GM23338 (cell line): ENCODE measurements at regions not wholly inside any gene's neighbourhood (a gene's known extent, or its start where the extent isn't known, plus 50 kb on each side); places are given as distances from the start of the nearest gene placed in this dataset.
A peak's percentile ranks its signal among the peaks of the same experiment; 100 is the strongest.

Experiments used
- ATAC-seq: fragments of 200-7000 bp; cut with Tn5 transposase; 3 replicates; pipeline ENCODE4 v1.9.1; 2020
- DNase-seq: peaks from one replicate; pipeline ENCODE4 v3.0.0-alpha.2; 2015; ENCODE audit warnings: low spot score
- H2AFZ ChIP-seq: fragments of 200-600 bp; sonication (generic); 2 replicates; pipeline ENCODE4 v1.8.0; 2016; ENCODE audit warnings: antibody characterized with exemption, mild to moderate bottlenecking, moderate library complexity
- H3F3A ChIP-seq: fragments of 200-600 bp; sonication (generic); replicated peaks from 2 replicates; pipeline ENCODE4 v1.8.0; 2017; ENCODE audit warnings: antibody characterized with exemption, mixed run types, low read depth
- H3K27ac ChIP-seq: fragments of 200-600 bp; sonication (generic); 2 replicates; pipeline ENCODE4 v1.6.1; 2016; ENCODE audit warnings: low read depth
- H3K27me3 ChIP-seq: fragments of 200-600 bp; sonication (generic); 2 replicates; pipeline ENCODE4 v1.8.0; 2016; ENCODE audit warnings: mild to moderate bottlenecking, mixed run types, moderate library complexity; ENCODE audit not compliant: insufficient read depth
- H3K36me3 ChIP-seq: fragments of 200-600 bp; sonication (generic); 2 replicates; pipeline ENCODE4 v1.8.0; 2016; ENCODE audit warnings: mild to moderate bottlenecking; ENCODE audit not compliant: insufficient read depth
- H3K4me1 ChIP-seq: fragments of 200-600 bp; sonication (generic); 2 replicates; pipeline ENCODE4 v1.8.0; 2016; ENCODE audit warnings: mild to moderate bottlenecking, moderate library complexity; ENCODE audit not compliant: insufficient read depth
- H3K4me2 ChIP-seq: fragments of 200-600 bp; sonication (generic); 2 replicates; pipeline ENCODE4 v1.7.1; 2017; ENCODE audit warnings: mixed run types
- H3K4me3 ChIP-seq: fragments of 200-600 bp; sonication (generic); 2 replicates; pipeline ENCODE4 v1.6.1; 2016; ENCODE audit warnings: mixed run types
- H3K79me2 ChIP-seq: fragments of 200-600 bp; sonication (generic); replicated peaks from 2 replicates; pipeline ENCODE4 v1.8.0; 2017; ENCODE audit warnings: mild to moderate bottlenecking; ENCODE audit not compliant: insufficient read depth
- H3K9me2 ChIP-seq: fragments of 200-600 bp; sonication (generic); 2 replicates; pipeline ENCODE4 v1.8.0; 2017; ENCODE audit not compliant: insufficient read depth
- H4K20me1 ChIP-seq: fragments of 200-600 bp; sonication (generic); replicated peaks from 2 replicates; pipeline ENCODE4 v1.8.0; 2017; ENCODE audit warnings: mild to moderate bottlenecking; ENCODE audit not compliant: insufficient read depth
- H3K27ac Mint-ChIP-seq: 2 replicates; pipeline ENCODE4 v1.8.0; 2020; ENCODE audit warnings: inconsistent platforms, mild to moderate bottlenecking, moderate library complexity, mixed read lengths
- H3K27me3 Mint-ChIP-seq: 3 replicates; pipeline ENCODE4 v1.8.0; 2022; ENCODE audit warnings: low read depth, mild to moderate bottlenecking, moderate library complexity, mixed read lengths, inconsistent platforms; ENCODE audit not compliant: insufficient read depth, poor library complexity
- H3K36me3 Mint-ChIP-seq: 3 replicates; pipeline ENCODE4 v1.8.0; 2021; ENCODE audit warnings: low read depth, mild to moderate bottlenecking, inconsistent platforms, moderate library complexity, mixed read lengths
- H3K4me1 Mint-ChIP-seq: 3 replicates; pipeline ENCODE4 v1.8.0; 2020; ENCODE audit warnings: mild to moderate bottlenecking, inconsistent platforms, mixed read lengths
- H3K4me3 Mint-ChIP-seq: 3 replicates; pipeline ENCODE4 v1.8.0; 2021; ENCODE audit warnings: moderate library complexity, mild to moderate bottlenecking, inconsistent platforms, mixed read lengths
- H3K9me3 Mint-ChIP-seq: 3 replicates; pipeline ENCODE4 v1.8.0; 2020; ENCODE audit warnings: moderate library complexity, mild to moderate bottlenecking, inconsistent platforms, mixed read lengths
- CREB1 ChIP-seq: fragments of 250-450 bp; sonication (Bioruptor Pico); IDR thresholded peaks from 2 replicates; pipeline ENCODE4 v1.5.0; 2020; ENCODE audit warnings: low read depth, mild to moderate bottlenecking, moderate library complexity
- CTCF ChIP-seq, 2 experiments: fragments of 200-600 bp in 1 of 2; sonication (generic) in 1 of 2; conservative IDR thresholded peaks; 2 replicates each; pipeline versions ENCODE4 v1.5.1 to v1.6.1; 2016 to 2017; ENCODE audit warnings: antibody characterized with exemption in 2 of 2, low read depth in 2 of 2, mild to moderate bottlenecking in 2 of 2, moderate library complexity in 1 of 2
- ETS1 ChIP-seq: IDR thresholded peaks from 2 replicates; pipeline ENCODE4 v1.6.1; 2016; ENCODE audit warnings: antibody characterized with exemption
- EZH2phosphoT487 ChIP-seq: fragments of 200-600 bp; sonication (generic); IDR thresholded peaks from one replicate; pipeline ENCODE4 v1.8.1; 2018; ENCODE audit warnings: antibody characterized with exemption; ENCODE audit not compliant: unreplicated experiment
- JUNB ChIP-seq: IDR thresholded peaks from one replicate; pipeline ENCODE4 v1.6.1; 2016; ENCODE audit warnings: antibody characterized with exemption; ENCODE audit not compliant: unreplicated experiment
- NANOG ChIP-seq: IDR thresholded peaks from 2 replicates; pipeline ENCODE4 v1.6.1; 2016; ENCODE audit warnings: antibody characterized with exemption, borderline replicate concordance
- REST ChIP-seq: IDR thresholded peaks from one replicate; pipeline ENCODE4 v1.6.1; 2018; ENCODE audit warnings: antibody characterized with exemption; ENCODE audit not compliant: unreplicated experiment
- STAT1 ChIP-seq: IDR thresholded peaks from one replicate; pipeline ENCODE4 v1.6.1; 2016; ENCODE audit warnings: antibody characterized with exemption; ENCODE audit not compliant: unreplicated experiment
- ZNF114 ChIP-seq: fragments of 250-450 bp; sonication (Bioruptor Pico); IDR thresholded peaks from 2 replicates; pipeline ENCODE4 v1.5.0; 2020; ENCODE audit warnings: mild to moderate bottlenecking, moderate library complexity
- ZNF331 ChIP-seq: fragments of 250-450 bp; sonication (Bioruptor Pico); IDR thresholded peaks from 2 replicates; pipeline ENCODE4 v1.5.0; 2020; ENCODE audit warnings: low read depth, mild to moderate bottlenecking, moderate library complexity
- ZNF462 ChIP-seq: fragments of 250-450 bp; sonication (Bioruptor Pico); IDR thresholded peaks from 2 replicates; pipeline ENCODE4 v1.5.0; 2020; ENCODE audit warnings: mild to moderate bottlenecking, moderate library complexity

- Histone ChIP-seq H3K4me1 (0 out of 2 replicates have a peak, but pooled peaks cover 4% of the 10 kb centered on the region), H3K27me3 (no peaks in the 10 kb centered on the region), H3K79me2 (no peaks in the 10 kb centered on the region), H3K4me3 (no peak overlapping the region), H3K4me2 (no peak overlapping the region), H3K36me3 (no peaks in the 10 kb centered on the region), H2AFZ (peak overlapping the region; percentile 29; the same call in 1 of the 2 replicates), H3K27ac (no peak overlapping the region), H4K20me1 (no peaks in the 10 kb centered on the region), H3K9me2 (0 out of 2 replicates have a peak, but pooled peaks cover 11% of the 10 kb centered on the region), H3F3A (no peaks in the 10 kb centered on the region)
- no peak for DNase-seq
- Mint-ChIP-seq H3K9me3 (peaks cover 9% of the 10 kb centered on the region; the same call in 2 of the 3 replicates), H3K27me3 (no peaks in the 10 kb centered on the region), H3K27ac (no peak overlapping the region), H3K36me3 (peaks cover 2% of the 10 kb centered on the region; the same call in 2 of the 3 replicates), H3K4me3 (no peak overlapping the region), H3K4me1 (peaks cover 6% of the 10 kb centered on the region; the same call in 1 of the 3 replicates)
- TF ChIP-seq CREB1 (no peak), NANOG (no peak), REST (no peak), JUNB (no peak), ETS1 (no peak), STAT1 (no peak), ZNF462 (CRISPR knock-in tag) (no peak), ZNF331 (CRISPR knock-in tag) (no peak), CTCF (conservative IDR thresholded peaks at IDR 0.05; ENCODE audit: low read depth in 2 of 2) (no peak), ZNF114 (CRISPR knock-in tag) (no peak), EZH2phosphoT487 (no peak)
- no peak for ATAC-seq
Observed at GRCh38 chr6:90829311-90829710, 242.4 kb upstream of the MAP3K7 start.
